OCI-LY3 (cell line): ENCODE measurements at regions not wholly inside any gene's neighbourhood (a gene's known extent, or its start where the extent isn't known, plus 50 kb on each side); places are given as distances from the start of the nearest gene placed in this dataset.

Experiments
- CTCF ChIP-seq: fragments of 200-600, 300-600 bp; sonication (generic); IDR thresholded peaks from 2 replicates; pipeline ENCODE4 v1.5.1; 2014; ENCODE audit warnings: antibody characterized with exemption, low read length, low read depth
- EZH2phosphoT487 ChIP-seq: fragments of 200-600 bp; shearing (Covaris generic); IDR thresholded peaks from 2 replicates; pipeline ENCODE4 v1.6.1; 2018; ENCODE audit warnings: antibody characterized with exemption, mixed run types, low read depth

- peak; percentile 41 for TF ChIP-seq CTCF
- TF ChIP-seq EZH2phosphoT487 = no peak
Measured at GRCh38 chr21:38170283-38170682, 86.5 kb upstream of the KCNJ15 start.
